ENCODE measurements at regions not wholly inside any gene's neighbourhood (a gene's known extent, or its start where the extent isn't known, plus 50 kb on each side); places are given as distances from the start of the nearest gene placed in this dataset.

GRCh38 chr11:129734654-129735053, 81.0 kb upstream of the TMEM45B start:
- peaks cover 2% of the 10 kb centered on the region for H3K27me3 ChIP-seq (ENCODE audit: control insufficient read depth, insufficient read depth, low read length)
- TF ChIP-seq, protein P1, sequence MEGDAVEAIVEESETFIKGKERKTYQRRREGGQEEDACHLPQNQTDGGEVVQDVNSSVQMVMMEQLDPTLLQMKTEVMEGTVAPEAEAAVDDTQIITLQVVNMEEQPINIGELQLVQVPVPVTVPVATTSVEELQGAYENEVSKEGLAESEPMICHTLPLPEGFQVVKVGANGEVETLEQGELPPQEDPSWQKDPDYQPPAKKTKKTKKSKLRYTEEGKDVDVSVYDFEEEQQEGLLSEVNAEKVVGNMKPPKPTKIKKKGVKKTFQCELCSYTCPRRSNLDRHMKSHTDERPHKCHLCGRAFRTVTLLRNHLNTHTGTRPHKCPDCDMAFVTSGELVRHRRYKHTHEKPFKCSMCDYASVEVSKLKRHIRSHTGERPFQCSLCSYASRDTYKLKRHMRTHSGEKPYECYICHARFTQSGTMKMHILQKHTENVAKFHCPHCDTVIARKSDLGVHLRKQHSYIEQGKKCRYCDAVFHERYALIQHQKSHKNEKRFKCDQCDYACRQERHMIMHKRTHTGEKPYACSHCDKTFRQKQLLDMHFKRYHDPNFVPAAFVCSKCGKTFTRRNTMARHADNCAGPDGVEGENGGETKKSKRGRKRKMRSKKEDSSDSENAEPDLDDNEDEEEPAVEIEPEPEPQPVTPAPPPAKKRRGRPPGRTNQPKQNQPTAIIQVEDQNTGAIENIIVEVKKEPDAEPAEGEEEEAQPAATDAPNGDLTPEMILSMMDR (IDR thresholded peaks at IDR 0.05; ENCODE audit: insufficient read depth, low read length, poor library complexity, severe bottlenecking): no peak
- H3K36me3 ChIP-seq (ENCODE audit: control insufficient read depth, insufficient read depth, low read length): no peaks in the 10 kb centered on the region
- H3K4me3 ChIP-seq (ENCODE audit: low read depth, low read length): no peak overlapping the region
- no peak for DNase-seq (ENCODE audit: low read depth)

DNA sequence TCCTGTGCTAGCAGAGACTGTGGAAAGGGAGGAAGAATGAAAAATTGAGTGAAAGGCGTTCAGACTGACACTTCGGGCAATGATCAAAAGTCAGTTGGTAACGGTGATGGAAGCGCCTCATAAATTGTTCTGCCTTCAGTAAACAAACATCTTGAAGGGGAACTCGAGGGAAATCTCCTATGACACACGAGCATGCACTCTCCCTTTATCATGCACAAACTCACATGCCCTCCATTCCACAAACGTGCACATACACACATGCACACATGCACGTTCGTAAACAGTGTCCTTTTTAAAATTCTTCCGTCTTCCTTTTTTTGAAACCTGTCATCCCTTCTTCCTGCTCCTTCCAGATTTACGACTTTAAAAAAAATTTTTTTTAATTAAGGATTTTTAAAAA, 77.8 kb upstream of the TMEM45B start:
- Histone ChIP-seq H3K4me3 (ENCODE audit: low read depth, low read length) (no peak overlapping the region), H3K27me3 (ENCODE audit: control insufficient read depth, insufficient read depth, low read length) (no peaks in the 10 kb centered on the region), H3K36me3 (ENCODE audit: control insufficient read depth, insufficient read depth, low read length) (no peaks in the 10 kb centered on the region)
- DNase-seq (ENCODE audit: low read depth): no peak
- TF ChIP-seq, protein P1 (IDR thresholded peaks at IDR 0.05; ENCODE audit: insufficient read depth, low read length, poor library complexity, severe bottlenecking): no peak

- TF ChIP-seq, protein P1 (IDR thresholded peaks at IDR 0.05; ENCODE audit: insufficient read depth, low read length, poor library complexity, severe bottlenecking): no peak
- DNase-seq (ENCODE audit: low read depth): no peak
Observed at GRCh38 chr11:129738242-129738641, 77.4 kb upstream of the TMEM45B start.

GRCh38 chr11:129739339-129739738, 76.3 kb upstream of the TMEM45B start:
- H3K36me3 ChIP-seq (ENCODE audit: control insufficient read depth, insufficient read depth, low read length): no peaks in the 10 kb centered on the region
- no peak for DNase-seq (ENCODE audit: low read depth)
- H3K4me3 ChIP-seq (ENCODE audit: low read depth, low read length): no peak overlapping the region
- TF ChIP-seq, protein P1 (IDR thresholded peaks at IDR 0.05; ENCODE audit: insufficient read depth, low read length, poor library complexity, severe bottlenecking): no peak
- H3K27me3 ChIP-seq (ENCODE audit: control insufficient read depth, insufficient read depth, low read length): no peaks in the 10 kb centered on the region

More at GRCh38 chr11:129738242-129738641, 77.4 kb upstream of the TMEM45B start:
- H3K36me3 ChIP-seq (ENCODE audit: control insufficient read depth, insufficient read depth, low read length): no peaks in the 10 kb centered on the region
- no peaks in the 10 kb centered on the region for H3K27me3 ChIP-seq (ENCODE audit: control insufficient read depth, insufficient read depth, low read length)
- no peak overlapping the region for H3K4me3 ChIP-seq (ENCODE audit: low read depth, low read length)

GRCh38 chr11:129740125-129740719, 75.4 kb upstream of the TMEM45B start:
- TF ChIP-seq, protein P1 (IDR thresholded peaks at IDR 0.05; ENCODE audit: insufficient read depth, low read length, poor library complexity, severe bottlenecking): no peak
- no peak for DNase-seq (ENCODE audit: low read depth)
- Histone ChIP-seq H3K27me3 (ENCODE audit: control insufficient read depth, insufficient read depth, low read length) (no peaks in the 10 kb centered on the region), H3K4me3 (ENCODE audit: low read depth, low read length) (no peak overlapping the region), H3K36me3 (ENCODE audit: control insufficient read depth, insufficient read depth, low read length) (no peaks in the 10 kb centered on the region)

All from kidney epithelial cell (primary cell).